Large intestine (tissue), 3 donors: ENCODE measurements at regions not wholly inside any gene's neighbourhood (a gene's known extent, or its start where the extent isn't known, plus 50 kb on each side); places are given as distances from the start of the nearest gene placed in this dataset.
"Not testable (repeated sequence)": the region's sequence is repeated elsewhere in the genome, so short reads cannot be mapped to it uniquely, and the experiment has no call there.

Experiments
- DNase-seq, 2 donors: peaks; one replicate each; pipeline versions ENCODE4 v3.0.0 to v3.0.0-alpha.2; 2013
- H3K27ac ChIP-seq: one replicate; pipeline ENCODE4 v1.5.1; 2013; ENCODE audit warnings: low read length
- H3K27me3 ChIP-seq: 2 replicates; pipeline ENCODE4 v1.6.1; 2013; ENCODE audit warnings: low read length; ENCODE audit not compliant: control insufficient read depth, insufficient read depth
- H3K36me3 ChIP-seq: 2 replicates; pipeline ENCODE4 v1.6.1; 2013; ENCODE audit warnings: low read length; ENCODE audit not compliant: control insufficient read depth, insufficient read depth
- H3K4me1 ChIP-seq: one replicate; pipeline ENCODE4 v1.6.1; 2013; ENCODE audit warnings: low read length; ENCODE audit not compliant: control insufficient read depth, insufficient read depth
- H3K4me3 ChIP-seq: one replicate; pipeline ENCODE4 v1.5.1; 2013; ENCODE audit warnings: low read length
- H3K9me3 ChIP-seq: one replicate; pipeline ENCODE4 v1.6.1; 2013; ENCODE audit warnings: mild to moderate bottlenecking, low read depth, low read length, moderate library complexity; ENCODE audit not compliant: control insufficient read depth
- WGBS: methylation state at CpG from one replicate; pipeline ENCODE4 v1.1.5; 2013; ENCODE audit warnings: low lambda C conversion rate; ENCODE audit not compliant: insufficient coverage; 5-methylcytosine and 5-hydroxymethylcytosine counted together

DNA sequence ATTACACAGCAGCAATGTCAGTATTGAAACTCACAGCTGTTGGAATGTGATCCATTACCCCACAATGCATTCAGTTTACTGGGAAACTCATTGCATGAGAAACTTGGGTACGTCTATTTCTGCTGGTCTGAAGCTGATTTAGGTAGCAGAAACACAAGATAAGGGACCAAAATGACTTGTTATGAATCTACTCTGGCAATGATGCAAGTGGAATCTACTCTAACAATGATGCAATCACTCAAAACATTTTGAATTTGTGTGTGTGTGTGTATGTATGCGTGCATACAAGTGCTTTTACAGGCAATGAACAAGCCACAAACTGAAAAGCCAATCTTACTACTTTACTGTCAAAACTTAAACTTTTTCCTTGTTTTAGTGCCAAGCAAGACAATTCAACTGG lies 406.7 kb downstream of the ADCYAP1 start:
- Histone ChIP-seq H3K4me1 (no peaks in the 10 kb centered on the region), H3K36me3 (no peaks in the 10 kb centered on the region), H3K27me3 (no peaks in the 10 kb centered on the region), H3K4me3 (no peak overlapping the region), H3K27ac (no peak overlapping the region), H3K9me3 (no peaks in the 10 kb centered on the region)
- no CpG with 5 or more reads among the region's 2 CpGs for WGBS
- DNase-seq, result no peak

GRCh38 chr18:1335345-1335744 lies 430.7 kb downstream of the ADCYAP1 start:
- H3K4me1 ChIP-seq, H3K36me3 ChIP-seq, H3K4me3 ChIP-seq, H3K27ac ChIP-seq, DNase-seq, H3K27me3 ChIP-seq, H3K9me3 ChIP-seq: not testable (repeated sequence)
- WGBS, result no CpG with 5 or more reads among the region's 11 CpGs

DNA sequence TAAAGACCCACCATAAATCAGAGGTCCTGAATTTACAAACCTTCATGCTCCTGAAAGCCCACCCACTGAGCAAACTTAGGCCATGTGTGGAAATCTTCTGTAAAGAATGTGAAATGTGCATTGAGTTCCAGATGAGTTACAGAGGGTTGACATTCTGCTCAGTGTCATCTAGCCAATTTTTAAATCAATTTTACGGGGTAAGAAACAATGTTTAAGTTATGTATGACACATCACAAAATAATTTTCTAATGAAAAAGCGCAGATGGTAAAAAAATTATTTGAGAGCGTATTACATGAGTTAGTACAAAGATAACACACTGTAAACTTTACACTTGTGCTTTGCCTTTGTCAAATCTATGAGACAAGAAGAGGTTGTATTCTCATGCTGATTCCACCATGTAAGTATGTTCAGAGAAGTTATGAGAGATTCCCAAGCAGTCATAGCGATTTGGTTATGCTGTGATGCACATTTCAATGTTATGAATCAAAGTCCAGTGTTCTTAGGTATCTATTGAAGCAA lies 446.3 kb downstream of the ADCYAP1 start:
- Histone ChIP-seq H3K27me3 (no peaks in the 10 kb centered on the region), H3K4me1 (no peaks in the 10 kb centered on the region), H3K9me3 (no peaks in the 10 kb centered on the region), H3K4me3 (no peak overlapping the region), H3K27ac (no peak overlapping the region), H3K36me3 (no peaks in the 10 kb centered on the region)
- no peak for DNase-seq
- 77% methylated on average over 2 of the region's 4 CpGs for WGBS

DNA sequence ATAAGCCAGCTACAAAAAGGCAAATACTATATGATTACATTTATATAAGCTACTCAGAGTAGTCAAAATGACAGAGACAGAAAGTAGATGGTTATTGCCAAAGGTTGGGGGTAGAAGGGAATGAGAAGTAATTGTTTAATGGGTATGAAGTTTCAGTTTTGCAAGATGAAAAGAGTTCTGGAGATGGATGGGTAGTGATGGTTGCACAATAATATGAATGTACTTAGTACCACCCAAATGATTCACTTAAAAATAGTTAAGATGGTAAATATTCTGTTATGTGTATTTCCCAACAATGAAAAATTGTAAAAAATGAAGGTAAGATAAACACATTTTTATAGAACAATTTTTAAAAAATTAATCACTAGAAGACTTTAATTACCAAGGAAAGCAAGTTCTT lies 448.4 kb downstream of the ADCYAP1 start:
- DNase-seq, result no peak
- Histone ChIP-seq H3K4me1 (no peaks in the 10 kb centered on the region), H3K4me3 (no peak overlapping the region), H3K27me3 (no peaks in the 10 kb centered on the region), H3K36me3 (no peaks in the 10 kb centered on the region), H3K27ac (no peak overlapping the region), H3K9me3 (no peaks in the 10 kb centered on the region)

GRCh38 chr18:1357724-1358123 lies 453.1 kb downstream of the ADCYAP1 start:
- no peak overlapping the region for H3K4me3 ChIP-seq
- WGBS, result 100% methylated on average over 1 of the region's 2 CpGs
- H3K27me3 ChIP-seq, result no peaks in the 10 kb centered on the region
- no peaks in the 10 kb centered on the region for H3K36me3 ChIP-seq
- H3K9me3 ChIP-seq, result no peaks in the 10 kb centered on the region
- no peaks in the 10 kb centered on the region for H3K4me1 ChIP-seq
- DNase-seq, result no peak
- no peak overlapping the region for H3K27ac ChIP-seq

DNA sequence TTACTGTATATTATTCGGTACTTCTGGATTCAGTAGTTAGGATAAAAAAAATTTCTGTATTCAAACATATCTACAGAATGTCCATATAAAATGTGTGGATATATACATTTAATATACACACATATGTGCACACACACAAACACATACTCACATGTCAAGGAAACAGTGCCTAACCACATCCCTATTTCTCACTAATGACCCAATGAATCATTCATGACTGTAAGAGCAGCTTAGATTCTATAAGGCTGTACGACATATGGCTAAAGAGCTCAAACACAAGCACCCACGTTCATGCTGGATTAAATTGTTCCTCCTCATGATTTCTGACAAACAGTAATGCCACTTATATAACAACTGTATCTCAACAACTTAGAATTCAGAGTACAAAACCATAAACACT lies 457.3 kb downstream of the ADCYAP1 start:
- Histone ChIP-seq H3K4me1 (no peaks in the 10 kb centered on the region), H3K4me3 (no peak overlapping the region), H3K27ac (no peak overlapping the region), H3K9me3 (no peaks in the 10 kb centered on the region), H3K27me3 (no peaks in the 10 kb centered on the region), H3K36me3 (no peaks in the 10 kb centered on the region)
- WGBS, result no CpG with 5 or more reads among the region's 3 CpGs
- no peak for DNase-seq

GRCh38 chr18:1370552-1370951 lies 465.9 kb downstream of the ADCYAP1 start:
- no peaks in the 10 kb centered on the region for H3K9me3 ChIP-seq

DNA sequence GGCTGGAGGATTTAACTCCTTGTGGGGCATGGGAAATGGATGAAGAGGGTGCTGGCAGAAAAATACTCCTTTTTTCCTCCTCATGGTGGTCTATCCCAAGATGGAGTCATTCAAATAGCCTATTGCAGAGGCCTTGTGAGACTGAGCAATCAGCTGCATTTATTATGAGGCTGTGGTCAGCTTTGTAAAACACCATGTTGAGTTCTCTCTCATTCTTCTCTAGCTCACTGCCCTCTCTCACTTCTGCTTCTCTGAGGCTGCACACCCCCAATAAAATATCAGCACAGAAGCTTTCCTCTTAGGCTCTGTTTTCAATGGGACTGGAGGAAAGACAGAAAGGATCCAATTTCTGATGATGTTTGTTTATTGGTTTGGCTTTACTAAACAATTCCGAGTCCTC lies 467.1 kb downstream of the ADCYAP1 start:
- H3K9me3 ChIP-seq, result no peaks in the 10 kb centered on the region
- H3K36me3 ChIP-seq, result no peaks in the 10 kb centered on the region
- no peaks in the 10 kb centered on the region for H3K4me1 ChIP-seq
- H3K4me3 ChIP-seq, result no peak overlapping the region
- no peak overlapping the region for H3K27ac ChIP-seq
- WGBS, result 86% methylated on average over 1 of the region's 1 CpG
- no peaks in the 10 kb centered on the region for H3K27me3 ChIP-seq
- no peak for DNase-seq

More at GRCh38 chr18:1370552-1370951, 465.9 kb downstream of the ADCYAP1 start:
- no peaks in the 10 kb centered on the region for H3K4me1 ChIP-seq
- no peak for DNase-seq
- H3K4me3 ChIP-seq, result no peak overlapping the region
- H3K27me3 ChIP-seq, result no peaks in the 10 kb centered on the region
- 93% methylated on average over 2 of the region's 6 CpGs for WGBS
- H3K27ac ChIP-seq, result no peak overlapping the region
- H3K36me3 ChIP-seq, result no peaks in the 10 kb centered on the region

- H3K4me1 ChIP-seq, result no peaks in the 10 kb centered on the region
- no peak overlapping the region for H3K4me3 ChIP-seq
- no peaks in the 10 kb centered on the region for H3K27me3 ChIP-seq
- no peak overlapping the region for H3K27ac ChIP-seq
- no peaks in the 10 kb centered on the region for H3K36me3 ChIP-seq
- whole genome bisulfite sequencing, result no CpG with 5 or more reads among the region's 3 CpGs
- no peak for DNase-seq
- H3K9me3 ChIP-seq, result peaks cover 9% of the 10 kb centered on the region
These were observed 478.8 kb downstream of the ADCYAP1 start for GRCh38 chr18:1383465-1383864.

- not testable (repeated sequence) for H3K36me3 ChIP-seq, H3K4me3 ChIP-seq, H3K27me3 ChIP-seq, DNase-seq, H3K9me3 ChIP-seq, H3K27ac ChIP-seq, H3K4me1 ChIP-seq
These were observed 483.8 kb downstream of the ADCYAP1 start for GRCh38 chr18:1388468-1388867.

- Histone ChIP-seq H3K4me3 (no peak overlapping the region), H3K27me3 (no peaks in the 10 kb centered on the region), H3K4me1 (no peaks in the 10 kb centered on the region), H3K9me3 (no peaks in the 10 kb centered on the region), H3K27ac (no peak overlapping the region), H3K36me3 (no peaks in the 10 kb centered on the region)
- no peak for DNase-seq
- 17% methylated on average over 1 of the region's 3 CpGs for WGBS
These were observed 487.4 kb downstream of the ADCYAP1 start for GRCh38 chr18:1392046-1392445.
